GM12873 (cell line): ENCODE measurements at regions not wholly inside any gene's neighbourhood (a gene's known extent, or its start where the extent isn't known, plus 50 kb on each side); places are given as distances from the start of the nearest gene placed in this dataset.

ENCODE experiments used
- CTCF ChIP-seq: IDR thresholded peaks from 2 replicates; pipeline ENCODE4 v1.5.1; 2012; ENCODE audit warnings: low read depth, mild to moderate bottlenecking, moderate library complexity, low read length, control low read depth; ENCODE audit not compliant: insufficient read depth; ENCODE audit errors: missing control alignments

- no peak for TF ChIP-seq CTCF
Observed at GRCh38 chr7:42372479-42372878, 135.5 kb upstream of the GLI3 start.

GRCh38 chr7:42359946-42360345 lies 122.9 kb upstream of the GLI3 start:
- TF ChIP-seq CTCF: no peak

GRCh38 chr7:42351316-42351935 lies 114.4 kb upstream of the GLI3 start:
- TF ChIP-seq CTCF: no peak

- TF ChIP-seq CTCF: no peak
Observed at GRCh38 chr7:42350801-42351200, 113.8 kb upstream of the GLI3 start.

GRCh38 chr7:42348631-42349030 lies 111.6 kb upstream of the GLI3 start:
- TF ChIP-seq CTCF: no peak

GRCh38 chr7:42348071-42348470 lies 111.1 kb upstream of the GLI3 start:
- TF ChIP-seq CTCF: no peak

GRCh38 chr7:42347616-42348015 lies 110.6 kb upstream of the GLI3 start:
- TF ChIP-seq CTCF: no peak
